ENCODE measurements at regions not wholly inside any gene's neighbourhood (a gene's known extent, or its start where the extent isn't known, plus 50 kb on each side); places are given as distances from the start of the nearest gene placed in this dataset.

DNA sequence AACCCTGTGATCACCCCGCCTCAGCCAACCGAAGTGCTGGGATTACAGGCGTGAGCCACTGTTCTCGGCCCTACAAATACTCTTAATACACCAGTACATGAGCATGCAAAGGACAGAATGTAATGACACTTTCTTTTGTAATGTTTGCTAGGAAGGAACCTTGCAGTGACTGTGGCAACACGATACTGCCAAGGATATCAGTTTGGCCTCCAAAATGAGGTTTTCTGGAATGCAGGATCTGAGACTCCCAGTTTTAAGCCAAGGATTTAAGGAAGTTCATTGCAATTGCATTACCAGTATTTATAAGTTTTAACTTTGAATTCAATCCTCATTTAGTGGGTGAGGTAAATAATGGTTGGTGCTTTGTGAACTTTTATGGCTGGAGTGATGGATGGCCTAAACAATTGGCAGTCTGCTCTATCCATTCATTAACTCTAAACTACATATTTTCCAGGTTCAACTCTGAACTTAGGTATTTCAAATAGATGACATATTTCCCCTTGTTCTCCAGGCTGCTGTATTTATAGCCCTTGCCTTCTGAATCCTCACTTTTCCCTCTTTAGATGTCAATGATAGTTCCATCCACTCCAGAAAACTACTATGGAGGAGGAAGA, 330.3 kb downstream of the C11orf87 start:
- TF ChIP-seq FOXM1 (IDR thresholded peaks at IDR 0.05; ENCODE audit: borderline replicate concordance) (no peak), ELF4 (IDR thresholded peaks at IDR 0.05) (no peak)
